PC-9 (cell line): ENCODE measurements at regions not wholly inside any gene's neighbourhood (a gene's known extent, or its start where the extent isn't known, plus 50 kb on each side); places are given as distances from the start of the nearest gene placed in this dataset.

Experiments used
- BruUV-seq: library from RNA; stranded (reverse); fragments of 400-500 nt; replicated peaks from 2 replicates; lab custom pipeline; 2021; lab: Mats Ljungman, UMichigan
- CTCF ChIA-PET: fragments of 300-600 bp; sonication (Branson Sonifier 250); formaldehyde crosslinking; loops from one replicate; lab custom pipeline; 2022; ENCODE audit warnings: antibody characterized with exemption; lab: Charles Lee
- POLR2A ChIA-PET: fragments of 300-600 bp; sonication (Branson Sonifier 250); formaldehyde crosslinking; loops from one replicate; lab custom pipeline; 2022; ENCODE audit warnings: antibody characterized with exemption; ENCODE audit not compliant: unreplicated experiment; lab: Charles Lee
- DNase-seq, 2 experiments: peaks; one replicate each; pipeline versions ENCODE4 v3.0.0 to v3.0.0-alpha.2; 2015 to 2022; ENCODE audit warnings: mixed read lengths in 1 of 2
- H2AFZ ChIP-seq: fragments of 200-600 bp; sonication (generic); 2 replicates; pipeline ENCODE4 v1.8.1; 2017; ENCODE audit warnings: antibody characterized with exemption
- H3F3A ChIP-seq: fragments of 200-600 bp; sonication (generic); 2 replicates; pipeline ENCODE4 v1.8.1; 2017; ENCODE audit warnings: antibody characterized with exemption, mild to moderate bottlenecking, low read depth; ENCODE audit not compliant: insufficient read depth
- H3K27ac ChIP-seq: fragments of 200-600 bp; sonication (generic); 2 replicates; pipeline ENCODE4 v1.6.1; 2016; ENCODE audit warnings: mixed run types
- H3K27me3 ChIP-seq: fragments of 200-600 bp; sonication (generic); 2 replicates; pipeline ENCODE4 v1.6.1; 2016; ENCODE audit warnings: low read depth, mixed run types; ENCODE audit not compliant: insufficient read depth
- H3K36me3 ChIP-seq: fragments of 200-600 bp; sonication (generic); 2 replicates; pipeline ENCODE4 v1.6.1; 2016; ENCODE audit warnings: low read depth, mixed run types
- H3K4me1 ChIP-seq: fragments of 200-600 bp; sonication (generic); replicated peaks from 2 replicates; pipeline ENCODE4 v1.6.1; 2016; ENCODE audit warnings: mixed run types; ENCODE audit not compliant: insufficient read depth
- H3K4me2 ChIP-seq: fragments of 200-600 bp; sonication (generic); 2 replicates; pipeline ENCODE4 v1.6.1; 2017; ENCODE audit warnings: mixed run types
- H3K4me3 ChIP-seq: fragments of 200-600 bp; sonication (generic); 2 replicates; pipeline ENCODE4 v1.6.1; 2016; ENCODE audit warnings: mixed run types
- H3K79me2 ChIP-seq: fragments of 200-600 bp; sonication (generic); 2 replicates; pipeline ENCODE4 v1.6.1; 2017; ENCODE audit warnings: low read depth, mixed run types
- H3K9me2 ChIP-seq: fragments of 200-600 bp; sonication (generic); 2 replicates; pipeline ENCODE4 v1.8.1; 2017; ENCODE audit warnings: mild to moderate bottlenecking; ENCODE audit not compliant: insufficient read depth
- H3K9me3 ChIP-seq: fragments of 200-600 bp; sonication (generic); 2 replicates; pipeline ENCODE4 v1.8.1; 2016; ENCODE audit warnings: low read depth; ENCODE audit not compliant: insufficient read depth
- H4K20me1 ChIP-seq: fragments of 200-600 bp; sonication (generic); 2 replicates; pipeline ENCODE4 v1.8.1; 2017; ENCODE audit not compliant: insufficient read depth
- EZH2 ChIP-seq: fragments of 200-600 bp; sonication (generic); IDR thresholded peaks from 2 replicates; pipeline ENCODE4 v1.8.0; 2017; ENCODE audit warnings: antibody characterized with exemption, low read depth
- intact Hi-C: fragments of 100-400 bp; cut with micrococcal nuclease; formaldehyde crosslinking; loops from one replicate; pipeline ENCODE4 v1.10.0; 2022; ENCODE audit not compliant: unreplicated experiment
- TF ChIP-seq, protein P1 (sequence below): fragments of 200-600 bp; sonication (generic); conservative IDR thresholded peaks from 2 replicates; pipeline ENCODE4 v1.6.1; 2017; ENCODE audit warnings: mixed run types, antibody characterized with exemption, mild to moderate bottlenecking, moderate library complexity

DNA sequence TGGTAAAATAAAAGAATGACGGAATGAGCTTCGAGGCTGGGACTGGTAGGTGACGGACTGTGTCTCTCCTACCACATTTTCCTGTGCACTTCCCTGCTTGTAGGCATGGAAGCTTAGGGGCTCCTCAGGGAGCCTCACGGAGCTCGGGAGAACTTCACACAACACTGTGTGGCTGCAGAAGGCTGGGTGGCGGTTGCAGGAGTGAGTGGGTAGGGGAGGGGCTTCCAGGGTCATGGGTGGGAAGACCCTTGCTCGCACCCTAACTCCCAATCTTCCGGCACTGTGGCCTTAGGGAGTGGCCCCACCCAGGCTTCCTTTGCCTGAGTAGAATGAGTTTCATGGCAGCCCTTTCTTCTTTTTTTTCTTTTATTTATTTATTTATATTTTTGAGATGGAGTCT lies 128.6 kb downstream of the INHBB start:
- ChIA-PET POLR2A (no interaction called here), CTCF (no interaction called here)
- Histone ChIP-seq H4K20me1 (no peaks in the 10 kb centered on the region), H3K9me2 (no peaks in the 10 kb centered on the region), H3K4me1 (peaks cover 49% of the 10 kb centered on the region), H3F3A (peaks cover 61% of the 10 kb centered on the region), H3K79me2 (no peaks in the 10 kb centered on the region), H3K27me3 (no peaks in the 10 kb centered on the region), H3K4me2 (no peak overlapping the region), H3K36me3 (no peaks in the 10 kb centered on the region), H3K27ac (no peak overlapping the region), H2AFZ (no peak overlapping the region), H3K9me3 (0 out of 2 replicates have a peak, but pooled peaks cover 6% of the 10 kb centered on the region), H3K4me3 (no peak overlapping the region)
- intact Hi-C loops, result no loop called here
- no peak for TF ChIP-seq EZH2
- TF ChIP-seq, protein P1, sequence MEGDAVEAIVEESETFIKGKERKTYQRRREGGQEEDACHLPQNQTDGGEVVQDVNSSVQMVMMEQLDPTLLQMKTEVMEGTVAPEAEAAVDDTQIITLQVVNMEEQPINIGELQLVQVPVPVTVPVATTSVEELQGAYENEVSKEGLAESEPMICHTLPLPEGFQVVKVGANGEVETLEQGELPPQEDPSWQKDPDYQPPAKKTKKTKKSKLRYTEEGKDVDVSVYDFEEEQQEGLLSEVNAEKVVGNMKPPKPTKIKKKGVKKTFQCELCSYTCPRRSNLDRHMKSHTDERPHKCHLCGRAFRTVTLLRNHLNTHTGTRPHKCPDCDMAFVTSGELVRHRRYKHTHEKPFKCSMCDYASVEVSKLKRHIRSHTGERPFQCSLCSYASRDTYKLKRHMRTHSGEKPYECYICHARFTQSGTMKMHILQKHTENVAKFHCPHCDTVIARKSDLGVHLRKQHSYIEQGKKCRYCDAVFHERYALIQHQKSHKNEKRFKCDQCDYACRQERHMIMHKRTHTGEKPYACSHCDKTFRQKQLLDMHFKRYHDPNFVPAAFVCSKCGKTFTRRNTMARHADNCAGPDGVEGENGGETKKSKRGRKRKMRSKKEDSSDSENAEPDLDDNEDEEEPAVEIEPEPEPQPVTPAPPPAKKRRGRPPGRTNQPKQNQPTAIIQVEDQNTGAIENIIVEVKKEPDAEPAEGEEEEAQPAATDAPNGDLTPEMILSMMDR, result no peak
- no peak for DNase-seq
- BruUV-seq, result no TSS peak

DNA sequence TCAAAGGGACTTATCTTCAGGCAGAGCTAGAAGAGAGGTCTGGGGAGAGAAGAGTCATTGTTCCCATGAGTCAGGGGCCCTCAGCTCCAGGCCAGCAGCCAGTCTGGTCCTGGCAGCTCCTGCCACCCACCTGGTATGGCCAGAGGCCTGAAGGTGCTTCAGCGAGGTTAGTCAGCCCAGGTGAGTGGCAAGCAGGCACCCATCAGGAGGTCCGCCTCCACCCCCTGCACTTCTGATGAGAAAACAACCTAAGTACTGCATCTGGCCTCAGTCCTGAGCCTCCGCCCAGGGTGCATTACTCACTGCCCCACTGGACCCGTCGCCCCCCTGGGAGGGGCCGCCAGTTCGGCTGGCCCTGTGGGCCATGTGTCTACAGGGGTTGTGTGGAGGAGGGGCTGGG lies 130.2 kb downstream of the INHBB start:
- H3K27ac ChIP-seq, result peak overlapping the region; percentile 62
- ChIA-PET POLR2A (interaction anchor here (0.7 kb wide), 1 partner anchor 561 kb away, joined by 6 read pairs; no protein-coding TSS in a partner anchor), CTCF (interaction anchor here (0.7 kb wide), 1 partner anchor 137 kb away, joined by 5 read pairs; no protein-coding TSS in a partner anchor)
- peak overlapping the region; percentile 30 for H3K4me2 ChIP-seq
- no peaks in the 10 kb centered on the region for H3K79me2 ChIP-seq
- no peak overlapping the region for H2AFZ ChIP-seq
- H3K9me3 ChIP-seq, result 0 out of 2 replicates have a peak, but pooled peaks cover 6% of the 10 kb centered on the region
- intact Hi-C loops, result loop anchor here (2.0 kb wide), 1 partner anchor 65 kb away; no protein-coding TSS in a partner anchor
- H3K36me3 ChIP-seq, result no peaks in the 10 kb centered on the region
- no peaks in the 10 kb centered on the region for H3K9me2 ChIP-seq
- H3F3A ChIP-seq, result peaks cover 46% of the 10 kb centered on the region
- no peaks in the 10 kb centered on the region for H4K20me1 ChIP-seq
- peak; percentile 78 to 95 for DNase-seq
- no TSS peak for BruUV-seq
- no peaks in the 10 kb centered on the region for H3K27me3 ChIP-seq
- H3K4me3 ChIP-seq, result no peak overlapping the region
- TF ChIP-seq EZH2, result no peak
- TF ChIP-seq, protein P1, result no peak
- H3K4me1 ChIP-seq, result peaks cover 32% of the 10 kb centered on the region

DNA sequence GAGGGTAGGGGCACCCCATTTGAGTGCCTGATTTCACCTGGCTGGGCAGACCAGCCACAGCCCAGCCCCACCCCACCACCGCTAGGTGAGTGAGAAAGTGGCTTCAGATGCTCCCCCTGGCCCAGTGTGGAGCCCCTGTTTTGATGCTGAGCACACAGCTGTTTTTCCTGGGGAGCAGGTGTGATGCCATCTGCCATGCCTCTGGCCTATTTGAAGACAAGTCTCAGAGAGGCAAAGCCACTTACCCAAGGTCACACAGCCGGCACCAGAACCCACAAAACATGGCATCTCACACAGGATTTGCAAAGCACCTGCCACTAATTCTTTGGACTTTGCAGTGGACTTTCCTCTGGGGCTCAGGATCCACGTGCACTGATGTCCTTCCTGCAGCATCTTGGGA lies 131.3 kb downstream of the INHBB start:
- H2AFZ ChIP-seq, result no peak overlapping the region
- no peak for DNase-seq
- no peaks in the 10 kb centered on the region for H3K27me3 ChIP-seq
- H3K9me3 ChIP-seq, result 0 out of 2 replicates have a peak, but pooled peaks cover 2% of the 10 kb centered on the region
- H3K9me2 ChIP-seq, result no peaks in the 10 kb centered on the region
- H3K4me1 ChIP-seq, result peaks cover 26% of the 10 kb centered on the region
- H3K4me3 ChIP-seq, result no peak overlapping the region
- H3K27ac ChIP-seq, result no peak overlapping the region
- BruUV-seq, result no TSS peak
- TF ChIP-seq, protein P1, result no peak
- no peak for TF ChIP-seq EZH2
- ChIA-PET POLR2A (no interaction called here), CTCF (no interaction called here)
- peaks cover 35% of the 10 kb centered on the region for H3F3A ChIP-seq
- no peaks in the 10 kb centered on the region for H3K79me2 ChIP-seq
- no peaks in the 10 kb centered on the region for H4K20me1 ChIP-seq
- intact Hi-C loops, result loop anchor here (2.0 kb wide), 1 partner anchor 64 kb away; no protein-coding TSS in a partner anchor
- no peak overlapping the region for H3K4me2 ChIP-seq
- no peaks in the 10 kb centered on the region for H3K36me3 ChIP-seq
